Endothelial cell (in vitro differentiated cells): ENCODE measurements at regions not wholly inside any gene's neighbourhood (a gene's known extent, or its start where the extent isn't known, plus 50 kb on each side); places are given as distances from the start of the nearest gene placed in this dataset.

Source experiments
- DNase-seq: peaks from one replicate; pipeline ENCODE4 v3.0.0; 2021; ENCODE audit warnings: low spot score
- H3K27ac Mint-ChIP-seq: one replicate; pipeline ENCODE4 v1.8.0; 2021; ENCODE audit warnings: mixed read lengths, inconsistent platforms; ENCODE audit not compliant: unreplicated experiment
- H3K27me3 Mint-ChIP-seq: one replicate; pipeline ENCODE4 v1.8.0; 2021; ENCODE audit warnings: mild to moderate bottlenecking, moderate library complexity, mixed read lengths, inconsistent platforms; ENCODE audit not compliant: unreplicated experiment
- H3K36me3 Mint-ChIP-seq: one replicate; pipeline ENCODE4 v1.8.0; 2021; ENCODE audit warnings: mild to moderate bottlenecking, low read depth, mixed read lengths, inconsistent platforms; ENCODE audit not compliant: unreplicated experiment
- H3K4me1 Mint-ChIP-seq: one replicate; pipeline ENCODE4 v1.8.0; 2021; ENCODE audit warnings: mild to moderate bottlenecking, mixed read lengths, inconsistent platforms; ENCODE audit not compliant: unreplicated experiment
- H3K4me3 Mint-ChIP-seq: one replicate; pipeline ENCODE4 v1.8.0; 2021; ENCODE audit warnings: mild to moderate bottlenecking, mixed read lengths, inconsistent platforms; ENCODE audit not compliant: unreplicated experiment
- H3K9me3 Mint-ChIP-seq: one replicate; pipeline ENCODE4 v1.8.0; 2021; ENCODE audit warnings: mixed read lengths, inconsistent platforms; ENCODE audit not compliant: unreplicated experiment
- TF ChIP-seq, protein P1 (sequence below): fragments of 200-600 bp; sonication (generic); IDR thresholded peaks from one replicate; pipeline ENCODE4 v1.5.0; 2021; ENCODE audit warnings: antibody characterized with exemption; ENCODE audit not compliant: unreplicated experiment

DNA sequence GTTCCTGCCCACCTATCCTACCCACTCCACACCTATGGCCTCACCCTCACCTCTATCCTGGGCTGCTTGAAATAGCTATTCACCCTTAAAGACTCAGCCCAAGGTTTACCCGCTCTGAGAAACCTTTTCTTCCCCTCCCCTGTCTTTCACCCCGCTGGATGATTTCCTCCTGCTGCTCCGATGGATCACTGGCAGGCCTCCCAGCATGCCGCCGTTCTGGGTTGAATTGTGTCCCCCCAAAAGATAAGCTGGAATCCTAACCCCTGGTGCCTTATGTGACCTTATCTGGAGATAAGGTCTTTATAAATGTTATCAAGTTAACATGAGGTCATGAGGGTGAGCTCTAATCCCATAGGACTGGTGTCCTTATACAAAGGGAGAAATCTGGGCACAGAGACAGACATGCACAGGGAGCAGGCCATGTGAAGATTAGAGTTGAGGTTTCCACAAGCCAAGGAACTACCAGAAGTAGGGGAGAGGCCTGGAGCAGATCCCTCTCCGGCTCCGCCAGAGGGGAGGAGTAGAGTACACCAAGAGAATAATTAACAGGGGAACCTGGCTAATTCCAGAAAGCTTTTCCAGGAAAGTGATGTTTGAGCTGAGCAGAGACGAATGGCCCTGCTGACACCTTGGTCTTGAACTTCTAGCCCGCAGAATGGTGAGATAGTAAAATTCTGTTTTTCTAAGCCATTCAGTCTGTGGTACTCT lies 110.0 kb upstream of the SERBP1 start:
- no peaks in the 10 kb centered on the region for H3K36me3 Mint-ChIP-seq
- peaks cover 4% of the 10 kb centered on the region for H3K27me3 Mint-ChIP-seq
- H3K4me1 Mint-ChIP-seq, result peaks cover 3% of the 10 kb centered on the region
- no peak for DNase-seq
- no peak overlapping the region for H3K27ac Mint-ChIP-seq
- TF ChIP-seq, protein P1, sequence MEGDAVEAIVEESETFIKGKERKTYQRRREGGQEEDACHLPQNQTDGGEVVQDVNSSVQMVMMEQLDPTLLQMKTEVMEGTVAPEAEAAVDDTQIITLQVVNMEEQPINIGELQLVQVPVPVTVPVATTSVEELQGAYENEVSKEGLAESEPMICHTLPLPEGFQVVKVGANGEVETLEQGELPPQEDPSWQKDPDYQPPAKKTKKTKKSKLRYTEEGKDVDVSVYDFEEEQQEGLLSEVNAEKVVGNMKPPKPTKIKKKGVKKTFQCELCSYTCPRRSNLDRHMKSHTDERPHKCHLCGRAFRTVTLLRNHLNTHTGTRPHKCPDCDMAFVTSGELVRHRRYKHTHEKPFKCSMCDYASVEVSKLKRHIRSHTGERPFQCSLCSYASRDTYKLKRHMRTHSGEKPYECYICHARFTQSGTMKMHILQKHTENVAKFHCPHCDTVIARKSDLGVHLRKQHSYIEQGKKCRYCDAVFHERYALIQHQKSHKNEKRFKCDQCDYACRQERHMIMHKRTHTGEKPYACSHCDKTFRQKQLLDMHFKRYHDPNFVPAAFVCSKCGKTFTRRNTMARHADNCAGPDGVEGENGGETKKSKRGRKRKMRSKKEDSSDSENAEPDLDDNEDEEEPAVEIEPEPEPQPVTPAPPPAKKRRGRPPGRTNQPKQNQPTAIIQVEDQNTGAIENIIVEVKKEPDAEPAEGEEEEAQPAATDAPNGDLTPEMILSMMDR, result no peak
- H3K4me3 Mint-ChIP-seq, result no peak overlapping the region
- H3K9me3 Mint-ChIP-seq, result no peaks in the 10 kb centered on the region

DNA sequence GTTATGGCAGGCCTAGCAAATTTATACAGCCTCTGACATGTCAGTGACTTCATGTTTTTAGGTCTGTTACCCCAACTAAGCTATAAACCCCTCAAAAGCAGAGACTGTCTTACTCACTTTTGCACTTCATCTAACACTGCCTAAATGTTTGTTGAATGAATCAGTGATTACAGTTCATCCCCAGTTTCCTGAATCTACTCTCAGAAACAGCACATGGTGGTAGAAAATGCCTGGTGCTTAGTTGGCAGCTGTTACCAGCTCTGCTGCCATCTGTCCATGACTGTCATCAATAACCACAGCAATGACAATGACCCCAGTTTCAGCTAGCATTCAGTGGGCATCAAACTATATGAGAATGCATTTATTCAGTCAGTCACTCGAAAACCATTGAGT lies 110.5 kb upstream of the SERBP1 start:
- TF ChIP-seq, protein P1, result no peak
- H3K4me3 Mint-ChIP-seq, result no peak overlapping the region
- H3K4me1 Mint-ChIP-seq, result peaks cover 3% of the 10 kb centered on the region
- H3K9me3 Mint-ChIP-seq, result no peaks in the 10 kb centered on the region
- H3K36me3 Mint-ChIP-seq, result no peaks in the 10 kb centered on the region
- no peak overlapping the region for H3K27ac Mint-ChIP-seq
- no peak for DNase-seq
- peaks cover 4% of the 10 kb centered on the region for H3K27me3 Mint-ChIP-seq

DNA sequence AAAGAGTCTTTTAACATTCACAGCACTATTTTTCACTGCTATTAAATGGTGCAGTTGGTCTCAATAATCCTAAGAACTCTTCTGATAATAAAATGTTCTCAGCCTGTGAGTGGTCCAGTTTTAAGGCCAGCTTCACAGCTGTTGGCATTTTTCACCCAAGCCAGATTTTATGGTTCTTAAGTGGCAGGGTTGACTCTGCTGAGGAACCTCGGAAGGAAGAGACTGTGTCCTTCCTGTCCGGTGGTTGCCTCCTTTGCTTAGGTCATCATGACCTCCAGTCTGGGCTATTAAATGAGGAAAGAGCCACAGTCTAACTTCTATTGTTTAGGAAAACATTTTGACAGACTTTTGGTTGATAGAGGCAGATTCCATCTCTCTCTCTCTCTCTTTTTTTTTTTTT lies 112.5 kb upstream of the SERBP1 start:
- Mint-ChIP-seq H3K36me3 (no peaks in the 10 kb centered on the region), H3K9me3 (no peaks in the 10 kb centered on the region), H3K4me3 (no peak overlapping the region), H3K27me3 (peaks cover 2% of the 10 kb centered on the region), H3K4me1 (peaks cover 3% of the 10 kb centered on the region), H3K27ac (no peak overlapping the region)
- TF ChIP-seq, protein P1, result no peak
- no peak for DNase-seq

DNA sequence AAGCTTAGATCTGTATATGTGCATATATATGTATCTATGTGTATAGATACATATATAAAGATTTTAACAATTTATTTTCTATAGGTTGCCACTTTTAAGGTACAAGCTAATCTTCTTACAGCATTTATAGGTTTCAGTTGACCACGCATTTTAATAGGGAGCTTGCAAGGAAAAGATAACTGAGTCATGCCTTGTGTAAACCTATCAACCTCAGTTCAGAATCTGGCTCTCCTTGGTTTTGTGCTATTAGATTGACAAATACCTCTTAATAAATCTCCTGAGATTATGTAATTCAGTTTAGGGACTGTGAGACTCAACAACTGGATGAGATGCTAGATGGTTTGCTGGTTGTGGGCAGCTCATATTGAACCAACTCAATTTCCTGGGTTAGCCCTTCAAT lies 114.7 kb upstream of the SERBP1 start:
- no peaks in the 10 kb centered on the region for H3K36me3 Mint-ChIP-seq
- no peak overlapping the region for H3K27ac Mint-ChIP-seq

DNA sequence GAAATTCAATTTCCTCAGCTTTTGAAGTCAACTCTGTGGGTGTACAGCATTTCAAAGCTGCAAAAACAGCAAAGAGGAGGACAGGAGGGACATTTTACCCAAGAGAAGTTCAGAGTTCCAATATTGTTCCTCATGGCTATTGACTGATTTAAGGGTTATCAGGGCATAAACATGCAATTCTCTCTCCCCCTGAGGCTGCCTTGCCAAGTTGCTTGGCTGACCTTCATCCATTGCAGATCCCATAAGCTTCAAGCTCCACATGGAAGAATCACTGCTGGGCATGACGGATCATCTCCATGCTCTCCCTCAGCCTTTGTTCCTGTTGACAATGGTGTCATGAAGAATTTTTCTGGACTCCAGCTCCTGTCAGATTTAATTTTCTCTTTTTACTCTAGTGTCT lies 115.2 kb upstream of the SERBP1 start:
- Mint-ChIP-seq H3K4me1 (no peaks in the 10 kb centered on the region), H3K27me3 (peaks cover under 1% of the 10 kb centered on the region), H3K4me3 (no peak overlapping the region), H3K27ac (no peak overlapping the region), H3K9me3 (no peaks in the 10 kb centered on the region), H3K36me3 (no peaks in the 10 kb centered on the region)
- TF ChIP-seq, protein P1, result no peak
- DNase-seq, result no peak

More for the DNA sequence above, 114.7 kb upstream of the SERBP1 start:
- H3K4me1 Mint-ChIP-seq, result peaks cover 3% of the 10 kb centered on the region
- TF ChIP-seq, protein P1, result no peak
- peaks cover 2% of the 10 kb centered on the region for H3K27me3 Mint-ChIP-seq
- DNase-seq, result no peak
- no peaks in the 10 kb centered on the region for H3K9me3 Mint-ChIP-seq
- no peak overlapping the region for H3K4me3 Mint-ChIP-seq
